Dedifferentiated amniotic fluid mesenchymal stem cell (primary cell): ENCODE measurements at regions not wholly inside any gene's neighbourhood (a gene's known extent, or its start where the extent isn't known, plus 50 kb on each side); places are given as distances from the start of the nearest gene placed in this dataset.
"Not testable (repeated sequence)": the region's sequence is repeated elsewhere in the genome, so short reads cannot be mapped to it uniquely, and the experiment has no call there.

Experiments
- DNase-seq: peaks from one replicate; pipeline ENCODE4 v3.0.0-alpha.2; 2016; ENCODE audit errors: extremely low spot score

GRCh38 chr14:89065879-89066278 lies 241.4 kb downstream of the TTC8 start:
- DNase-seq = no peak

DNA sequence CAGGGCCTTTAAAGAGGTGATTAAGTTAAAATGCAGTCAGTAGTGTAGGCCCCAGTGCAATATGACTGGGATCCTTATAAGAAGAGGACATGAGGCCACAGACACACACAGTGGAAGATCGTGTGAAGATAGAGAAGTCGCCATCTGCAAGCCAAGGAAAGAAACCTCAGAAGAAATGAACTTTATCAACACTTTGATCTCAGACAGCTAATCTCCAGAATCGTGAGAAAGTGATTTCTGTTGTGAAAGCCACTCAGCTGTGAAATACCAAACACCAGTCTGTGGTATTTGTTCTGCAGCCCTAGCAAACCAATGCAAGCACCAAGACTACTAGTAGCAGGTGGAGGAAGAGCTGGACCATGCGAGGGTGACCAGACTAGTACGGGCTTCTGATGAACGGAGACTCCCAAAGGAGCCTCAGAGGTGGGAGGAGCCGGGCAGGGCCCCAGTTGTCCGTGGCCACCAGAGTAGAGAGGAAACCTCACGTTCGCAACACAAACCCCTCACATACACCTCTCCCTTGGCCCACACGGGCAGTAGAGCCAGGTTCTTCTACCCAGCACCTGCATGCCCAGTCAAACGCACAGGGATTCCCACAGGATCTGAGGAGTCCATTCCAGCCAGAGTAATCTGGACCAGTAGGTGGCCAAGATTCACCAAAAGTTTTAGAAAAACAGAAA lies 243.0 kb downstream of the TTC8 start:
- no peak for DNase-seq

DNA sequence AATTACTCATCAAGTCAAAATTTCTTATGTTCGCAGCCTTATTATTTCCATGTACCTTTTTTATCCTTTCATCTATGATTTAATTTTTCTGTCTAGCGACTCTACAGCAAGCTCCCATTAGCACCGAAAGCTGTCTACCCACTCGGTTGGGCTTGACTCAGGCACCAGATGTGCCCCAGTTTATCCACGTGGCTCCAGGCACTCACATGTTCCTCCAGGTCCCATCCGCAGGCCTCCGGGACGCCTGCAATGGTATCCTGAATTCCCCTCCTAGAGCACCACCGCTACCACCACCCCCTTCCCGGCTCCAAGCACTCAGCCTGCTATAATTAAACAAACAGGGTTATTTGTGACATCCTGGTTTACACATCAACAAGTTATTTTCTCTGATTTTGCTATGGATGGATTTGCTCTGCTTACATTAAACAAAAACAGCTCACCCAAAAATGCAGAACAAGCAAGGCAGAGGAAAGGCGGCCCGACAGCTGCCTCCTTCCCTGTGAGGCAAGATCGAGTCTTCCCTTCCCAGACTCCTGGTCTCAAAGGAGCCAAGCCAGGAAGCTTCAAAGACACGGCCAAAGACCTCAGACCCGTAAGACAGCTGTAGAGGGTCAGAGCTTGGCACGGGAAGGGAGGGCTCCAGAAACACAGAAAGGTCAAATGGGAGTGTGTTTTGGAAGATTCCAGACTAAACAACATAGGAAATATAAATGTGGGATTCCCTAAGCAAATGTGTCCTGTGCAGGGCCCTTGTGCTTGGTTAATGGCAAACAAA lies 253.8 kb downstream of the TTC8 start:
- no peak for DNase-seq

DNA sequence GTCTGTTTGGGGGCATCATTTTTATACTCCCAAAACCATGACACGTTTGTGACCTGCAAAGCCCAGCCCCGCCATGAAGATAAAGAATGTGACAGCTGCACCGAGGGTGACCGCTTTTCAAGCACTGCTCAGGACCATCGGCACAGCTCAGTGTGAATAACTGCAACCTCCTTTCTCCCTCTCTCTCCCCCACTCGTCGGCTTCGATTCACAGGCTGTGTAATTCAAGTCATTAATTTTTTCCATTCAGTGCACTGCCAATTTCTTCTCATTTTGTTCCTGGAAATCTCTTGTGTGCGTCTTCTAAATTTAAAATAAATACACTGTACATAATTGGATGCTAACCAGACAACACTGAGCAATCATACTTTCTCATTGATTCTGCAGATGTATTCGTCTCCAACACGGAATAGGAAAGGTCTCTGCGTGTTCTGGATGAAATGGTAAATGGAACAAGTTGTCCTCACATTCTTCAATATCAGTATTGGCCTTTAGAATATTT lies 260.8 kb downstream of the TTC8 start:
- no peak for DNase-seq

DNA sequence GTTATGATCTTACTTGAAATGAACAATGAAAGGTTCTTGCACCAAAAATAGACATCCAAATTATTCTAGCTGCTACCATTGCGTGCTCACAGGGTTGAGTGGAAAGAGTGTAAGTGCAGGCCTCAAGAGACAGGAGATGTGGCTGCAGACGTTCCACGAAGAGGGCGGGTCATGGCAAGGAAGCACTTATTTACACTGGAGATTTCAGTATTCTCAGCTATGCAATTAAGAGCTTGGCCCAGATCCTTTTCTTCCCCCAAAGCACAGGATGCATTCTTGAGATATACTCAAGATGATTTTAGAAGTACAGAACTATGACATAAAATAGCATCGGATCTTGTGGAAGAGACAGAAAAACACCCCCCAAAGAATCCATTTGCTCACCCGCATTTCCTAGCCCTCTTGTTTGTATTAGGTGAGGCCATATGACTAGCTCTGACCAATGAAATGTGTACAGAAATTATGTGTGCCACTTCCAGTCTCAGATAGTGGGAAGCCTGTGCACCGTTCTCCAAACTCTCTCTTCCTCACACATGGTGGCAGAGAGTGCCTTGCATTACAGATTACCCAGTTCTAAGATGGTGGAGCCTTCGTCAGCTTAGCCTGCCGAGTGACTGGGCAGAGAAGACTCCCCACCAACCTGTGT lies 261.4 kb downstream of the TTC8 start:
- DNase-seq = no peak

DNA sequence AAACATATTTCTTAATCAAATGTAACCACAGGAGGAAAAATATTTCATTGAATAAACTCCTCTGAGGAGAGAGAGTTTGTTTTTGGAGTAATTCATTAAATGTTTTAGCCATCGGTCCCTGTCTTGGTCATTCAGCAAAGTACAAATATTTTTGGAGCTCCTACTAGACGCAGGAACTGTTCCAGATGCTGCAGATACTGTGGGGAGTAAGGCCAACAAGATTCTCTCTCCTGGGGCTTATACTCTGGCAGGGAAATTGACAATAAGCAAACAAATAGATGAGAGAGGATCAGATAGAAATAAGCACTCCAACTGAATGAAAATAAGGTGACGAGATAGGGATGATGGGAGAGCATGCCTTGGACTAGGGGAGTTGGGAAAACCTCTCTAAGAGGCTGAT lies 264.1 kb downstream of the TTC8 start:
- no peak for DNase-seq

DNA sequence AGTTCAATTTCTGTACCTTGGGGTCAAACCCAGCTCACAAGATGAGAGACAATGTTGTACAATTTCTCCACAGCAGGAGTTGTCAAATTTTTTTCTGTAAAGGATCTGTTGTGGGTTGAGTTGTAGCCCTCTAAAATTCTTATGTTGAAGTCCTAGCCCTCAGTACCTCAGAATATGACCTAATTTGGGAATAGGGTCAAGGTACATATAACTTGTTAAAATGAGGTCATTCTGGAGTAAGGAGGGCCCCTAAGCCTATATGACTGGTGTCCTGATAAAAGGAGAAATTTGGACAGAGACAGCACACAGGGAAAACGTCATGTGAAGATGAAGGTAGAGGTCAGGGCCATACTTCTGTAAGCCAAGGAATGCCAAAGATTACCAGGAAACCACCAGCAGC lies 264.9 kb downstream of the TTC8 start:
- no peak for DNase-seq

DNA sequence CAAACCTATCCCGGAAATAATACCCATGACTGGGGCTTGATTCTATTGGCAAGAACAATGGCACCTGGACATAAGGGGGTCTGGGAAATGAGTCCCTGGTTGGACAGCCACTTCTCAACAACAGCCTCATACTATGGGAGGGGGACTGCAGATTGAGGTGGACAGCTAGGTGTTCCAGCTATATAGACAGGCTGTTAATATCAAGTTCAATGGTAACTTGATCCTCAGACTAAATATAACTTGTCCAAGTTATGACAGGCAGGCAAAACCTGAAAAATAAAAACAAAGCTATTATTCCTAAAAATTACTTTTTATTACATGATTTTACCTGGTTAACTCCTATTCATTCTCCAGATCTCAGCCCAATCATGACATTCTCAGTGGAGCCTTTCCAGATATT lies 267.3 kb downstream of the TTC8 start:
- DNase-seq = no peak

GRCh38 chr14:89093083-89093730 lies 268.8 kb downstream of the TTC8 start:
- DNase-seq = no peak

- DNase-seq = no peak
Measured at GRCh38 chr14:89095036-89095435, 270.6 kb downstream of the TTC8 start.

DNA sequence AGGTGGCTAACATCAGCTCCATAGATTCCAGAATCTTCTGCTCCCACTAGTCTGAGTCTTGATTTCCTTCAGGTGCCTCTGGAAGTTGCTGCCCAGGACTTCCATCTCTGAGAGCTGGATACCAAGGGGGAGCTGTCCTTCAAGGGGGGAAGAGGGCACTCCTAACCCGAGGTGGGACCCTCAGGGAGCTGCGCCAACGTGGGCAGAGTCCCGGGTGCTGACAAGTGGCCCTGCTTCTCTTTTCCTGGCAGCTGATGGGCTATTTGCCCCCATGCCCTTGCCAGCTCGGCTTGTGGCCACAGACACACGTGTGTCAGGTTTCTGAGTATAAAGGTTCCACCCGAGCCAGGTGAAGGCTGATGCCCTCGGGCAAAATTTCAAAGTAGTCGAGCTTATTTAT lies 272.5 kb downstream of the TTC8 start:
- DNase-seq = no peak

GRCh38 chr14:89098254-89098653 lies 273.8 kb downstream of the TTC8 start:
- no peak for DNase-seq

GRCh38 chr14:89104171-89104817 lies 279.8 kb downstream of the TTC8 start:
- DNase-seq = not testable (repeated sequence)

DNA sequence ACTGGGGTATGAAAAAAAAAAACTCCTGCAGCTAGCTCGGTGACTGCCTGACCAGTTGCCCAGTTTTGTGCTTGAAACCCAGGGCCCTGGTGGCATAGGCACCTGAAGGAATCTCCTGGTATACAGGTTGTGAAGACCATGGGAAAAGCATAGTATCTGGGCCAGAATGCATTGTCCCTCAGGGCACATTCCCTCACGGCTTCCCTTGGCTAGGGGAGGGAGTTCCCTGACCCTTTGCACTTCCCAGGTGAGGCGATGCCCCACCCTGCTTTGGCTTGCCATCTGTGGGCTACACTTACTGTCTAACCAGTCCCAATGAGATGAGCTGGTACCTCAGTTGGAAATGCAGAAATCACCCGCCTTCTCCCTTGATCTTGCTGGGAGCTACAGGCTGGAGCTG lies 280.4 kb downstream of the TTC8 start:
- DNase-seq = not testable (repeated sequence)
